ENCODE measurements at regions not wholly inside any gene's neighbourhood (a gene's known extent, or its start where the extent isn't known, plus 50 kb on each side); places are given as distances from the start of the nearest gene placed in this dataset.
A peak's percentile ranks its signal among the peaks of the same experiment; 100 is the strongest.

GRCh38 chr12:39047539-39048262 is 142.3 kb upstream of the CPNE8 start:
- TF ChIP-seq CTCF (IDR thresholded peaks at IDR 0.05): no peak
- intact Hi-C loops (cut with DNase I): no loop called here
- WGBS, 2 donors: 61 to 70% methylated on average over 8 of the region's 8 CpGs
- Histone ChIP-seq H3K9me3 (no peaks in the 10 kb centered on the region), H3K27me3 (no peaks in the 10 kb centered on the region), H3K4me1 (no peaks in the 10 kb centered on the region), H3K27ac (no peak overlapping the region), H3K36me3 (no peaks in the 10 kb centered on the region), H3K4me3 (no peak overlapping the region)
- FAIRE-seq (no peak), ATAC-seq (no peak), DNase-seq (no peak)

GRCh38 chr12:39044754-39045153 is 139.4 kb upstream of the CPNE8 start:
- no peaks in the 10 kb centered on the region for H3K36me3 ChIP-seq
- H3K27me3 ChIP-seq: peaks cover 0 to 3% (median 0%) of the 10 kb centered on the region in 4 donors
- H3K9me3 ChIP-seq: no peaks in the 10 kb centered on the region
- H3K4me1 ChIP-seq: no peaks in the 10 kb centered on the region
- intact Hi-C loops (cut with DNase I): no loop called here
- ATAC-seq (no peak), DNase-seq (no peak), FAIRE-seq (no peak)
- no peak for TF ChIP-seq CTCF (IDR thresholded peaks at IDR 0.05)
- WGBS, 2 donors: 32 to 39% methylated on average over 3 of the region's 3 CpGs
- H3K27ac ChIP-seq: no peak overlapping the region
- H3K4me3 ChIP-seq: no peak overlapping the region

GRCh38 chr12:39043424-39043822 is 138.0 kb upstream of the CPNE8 start:
- DNase-seq (no peak), ATAC-seq (peak in 1 of 4 donors; percentile 18), FAIRE-seq (no peak)
- Histone ChIP-seq H3K9me3 (no peaks in the 10 kb centered on the region), H3K36me3 (no peaks in the 10 kb centered on the region), H3K4me1 (no peaks in the 10 kb centered on the region), H3K27me3 (peaks cover 0 to 3% (median 0%) of the 10 kb centered on the region in 4 donors), H3K4me3 (no peak overlapping the region), H3K27ac (no peak overlapping the region)
- intact Hi-C loops (cut with DNase I): no loop called here
- TF ChIP-seq CTCF (IDR thresholded peaks at IDR 0.05): no peak
- WGBS, 2 donors: 18 to 23% methylated on average over 2 of the region's 2 CpGs

GRCh38 chr12:39040275-39040674 is 134.9 kb upstream of the CPNE8 start:
- no peak for FAIRE-seq
- Histone ChIP-seq H3K9me3 (no peaks in the 10 kb centered on the region), H3K27ac (no peak overlapping the region), H3K27me3 (peaks cover 0 to 3% (median 0%) of the 10 kb centered on the region in 4 donors), H3K4me1 (no peaks in the 10 kb centered on the region), H3K36me3 (no peaks in the 10 kb centered on the region), H3K4me3 (no peak overlapping the region)
- no peak for ATAC-seq
- intact Hi-C loops (cut with DNase I): no loop called here
- DNase-seq: no peak
- WGBS, 2 donors: 39 to 53% methylated on average over 2 of the region's 2 CpGs
- no peak for TF ChIP-seq CTCF (IDR thresholded peaks at IDR 0.05)

- H3K36me3 ChIP-seq: no peaks in the 10 kb centered on the region
- no peak overlapping the region for H3K4me3 ChIP-seq
- DNase-seq: no peak
- H3K9me3 ChIP-seq: no peaks in the 10 kb centered on the region
- H3K4me1 ChIP-seq: no peaks in the 10 kb centered on the region
- TF ChIP-seq CTCF (IDR thresholded peaks at IDR 0.05): no peak
- WGBS, 2 donors: 63 to 83% methylated on average over 2 of the region's 2 CpGs
- intact Hi-C loops (cut with DNase I): no loop called here
- H3K27me3 ChIP-seq: peaks cover 0 to 3% (median 0%) of the 10 kb centered on the region in 4 donors
- ATAC-seq: no peak
- no peak for FAIRE-seq
- H3K27ac ChIP-seq: no peak overlapping the region
Measured at GRCh38 chr12:39037115-39037514, 131.7 kb upstream of the CPNE8 start.
